CD4-positive, alpha-beta T cell (primary cell): ENCODE measurements at regions not wholly inside any gene's neighbourhood (a gene's known extent, or its start where the extent isn't known, plus 50 kb on each side); places are given as distances from the start of the nearest gene placed in this dataset.

Source experiments
- ATAC-seq: fragments of 200-7000 bp; cut with Tn5 transposase; one replicate; pipeline ENCODE4 v1.10.0; 2022; ENCODE audit warnings: mild to moderate bottlenecking; ENCODE audit not compliant: poor library complexity
- CTCF ChIA-PET: fragments of 350-600 bp; sonication (Branson Sonifier 250); formaldehyde crosslinking; loops from one replicate; lab custom pipeline; 2021; ENCODE audit warnings: antibody characterized with exemption, inconsistent platforms; lab: Charles Lee
- POLR2A ChIA-PET: fragments of 350-600 bp; sonication (Branson Sonifier 250); formaldehyde crosslinking; loops from one replicate; lab custom pipeline; 2021; ENCODE audit warnings: antibody characterized with exemption, inconsistent platforms; lab: Charles Lee
- DNase-seq, 14 experiments: peaks; one replicate each; pipeline ENCODE4 v3.0.0-alpha.2; 2013 to 2020; ENCODE audit warnings: mixed read lengths in 2 of 14
- H3K27ac ChIP-seq, 2 donors: one replicate each; pipeline versions ENCODE4 v1.5.1 to v1.7.0; 2013; ENCODE audit warnings: low read length in 2 of 2, low read depth in 1 of 2, mild to moderate bottlenecking in 1 of 2
- H3K27me3 ChIP-seq, 2 experiments: 1 replicate in 1 of 2; 2 replicates in 1 of 2; pipeline versions ENCODE4 v1.6.1 to v1.7.0; 2013; ENCODE audit warnings: low read length in 2 of 2, control low read depth in 1 of 2, mild to moderate bottlenecking in 1 of 2, moderate library complexity in 1 of 2; ENCODE audit not compliant: insufficient read depth in 2 of 2, control insufficient read depth in 1 of 2
- H3K36me3 ChIP-seq: one replicate; pipeline ENCODE4 v1.6.1; 2013; ENCODE audit warnings: low read length, control low read depth; ENCODE audit not compliant: insufficient read depth
- H3K4me1 ChIP-seq: one replicate; pipeline ENCODE4 v1.6.1; 2013; ENCODE audit warnings: low read length, control low read depth; ENCODE audit not compliant: insufficient read depth
- H3K4me3 ChIP-seq: one replicate; pipeline ENCODE4 v1.5.1; 2013; ENCODE audit warnings: mild to moderate bottlenecking, low read length, moderate library complexity
- H3K9me3 ChIP-seq, 2 experiments: 1 replicate in 1 of 2; 2 replicates in 1 of 2; pipeline versions ENCODE4 v1.6.1 to v1.7.0; 2013; ENCODE audit warnings: low read length in 2 of 2, mild to moderate bottlenecking in 2 of 2, control low read depth in 1 of 2, moderate library complexity in 1 of 2; ENCODE audit not compliant: control insufficient read depth in 1 of 2, insufficient read depth in 1 of 2
- H3K27ac Mint-ChIP-seq: one replicate; pipeline ENCODE4 v1.8.0; 2020; ENCODE audit warnings: mixed read lengths
- H3K27me3 Mint-ChIP-seq: one replicate; pipeline ENCODE4 v1.8.0; 2021; ENCODE audit warnings: mixed read lengths
- H3K36me3 Mint-ChIP-seq: one replicate; pipeline ENCODE4 v1.8.0; 2021; ENCODE audit warnings: low read depth, mixed read lengths
- H3K4me1 Mint-ChIP-seq: one replicate; pipeline ENCODE4 v1.8.0; 2021; ENCODE audit warnings: low read depth, mixed read lengths
- H3K4me3 Mint-ChIP-seq: one replicate; pipeline ENCODE4 v1.8.0; 2020; ENCODE audit warnings: mild to moderate bottlenecking, mixed read lengths
- H3K9me3 Mint-ChIP-seq: one replicate; pipeline ENCODE4 v1.8.0; 2020; ENCODE audit warnings: mixed read lengths
- CTCF ChIP-seq: fragments of 200-600 bp; IDR thresholded peaks from one replicate; pipeline ENCODE4 v1.8.0; 2022; ENCODE audit warnings: antibody characterized with exemption, mild to moderate bottlenecking
- intact Hi-C, 2 experiments: fragments of 100-400 bp; cut with DNase I in 1 of 2; cut with micrococcal nuclease in 1 of 2; formaldehyde crosslinking; loops; one replicate each; pipeline versions ENCODE4 v1.15.1 to v1.9.0; 2023 to 2025; cut with DNase I, micrococcal nuclease

- no peak for TF ChIP-seq CTCF
- intact Hi-C loops: no loop called here
- CTCF ChIA-PET: no interaction called here
These were observed 118.7 kb upstream of the TMCC3 start for GRCh38 chr12:94769047-94769420.

GRCh38 chr12:94768398-94769046 is 118.2 kb upstream of the TMCC3 start:
- POLR2A ChIA-PET: no interaction called here
- no peak overlapping the region for H3K4me3 Mint-ChIP-seq

More at GRCh38 chr12:94769047-94769420, 118.7 kb upstream of the TMCC3 start:
- Mint-ChIP-seq H3K27ac (no peak overlapping the region), H3K4me3 (no peak overlapping the region), H3K36me3 (no peaks in the 10 kb centered on the region), H3K4me1 (no peaks in the 10 kb centered on the region), H3K27me3 (peaks cover 22% of the 10 kb centered on the region), H3K9me3 (no peaks in the 10 kb centered on the region)
- no peaks in the 10 kb centered on the region for H3K9me3 ChIP-seq
- no peak overlapping the region for H3K4me3 ChIP-seq
- H3K27ac ChIP-seq: no peak overlapping the region
- H3K27me3 ChIP-seq: peaks cover 4 to 14% of the 10 kb centered on the region in 2 experiments
- no peaks in the 10 kb centered on the region for H3K4me1 ChIP-seq
- POLR2A ChIA-PET: no interaction called here
- ATAC-seq (no peak), DNase-seq (no peak)
- no peaks in the 10 kb centered on the region for H3K36me3 ChIP-seq

GRCh38 chr12:94767956-94768355 is 117.6 kb upstream of the TMCC3 start:
- peaks cover 22% of the 10 kb centered on the region for H3K27me3 Mint-ChIP-seq
- CTCF ChIA-PET: no interaction called here

More at GRCh38 chr12:94768398-94769046, 118.2 kb upstream of the TMCC3 start:
- Mint-ChIP-seq H3K9me3 (no peaks in the 10 kb centered on the region), H3K36me3 (no peaks in the 10 kb centered on the region), H3K4me1 (no peaks in the 10 kb centered on the region), H3K27me3 (peaks cover 22% of the 10 kb centered on the region), H3K27ac (no peak overlapping the region)
- no peak for TF ChIP-seq CTCF
- Histone ChIP-seq H3K4me1 (no peaks in the 10 kb centered on the region), H3K9me3 (no peaks in the 10 kb centered on the region), H3K27ac (no peak overlapping the region), H3K27me3 (peaks cover 4 to 14% of the 10 kb centered on the region in 2 experiments), H3K36me3 (no peaks in the 10 kb centered on the region), H3K4me3 (no peak overlapping the region)
- CTCF ChIA-PET: no interaction called here
- DNase-seq: no peak
- intact Hi-C loops: no loop called here
- no peak for ATAC-seq

More at GRCh38 chr12:94767956-94768355, 117.6 kb upstream of the TMCC3 start:
- Mint-ChIP-seq H3K4me3 (no peak overlapping the region), H3K4me1 (no peaks in the 10 kb centered on the region), H3K9me3 (no peaks in the 10 kb centered on the region), H3K36me3 (no peaks in the 10 kb centered on the region), H3K27ac (no peak overlapping the region)
- POLR2A ChIA-PET: no interaction called here
- no peak overlapping the region for H3K4me3 ChIP-seq
- H3K27ac ChIP-seq: no peak overlapping the region
- no peaks in the 10 kb centered on the region for H3K36me3 ChIP-seq
- H3K27me3 ChIP-seq: peaks cover 4 to 14% of the 10 kb centered on the region in 2 experiments
- intact Hi-C loops: no loop called here
- H3K9me3 ChIP-seq: no peaks in the 10 kb centered on the region
- DNase-seq: no peak
- H3K4me1 ChIP-seq: no peaks in the 10 kb centered on the region
- ATAC-seq: no peak
- TF ChIP-seq CTCF: no peak
